HG02642 (cell line): ENCODE measurements at regions not wholly inside any gene's neighbourhood (a gene's known extent, or its start where the extent isn't known, plus 50 kb on each side); places are given as distances from the start of the nearest gene placed in this dataset.
A peak's percentile ranks its signal among the peaks of the same experiment; 100 is the strongest.

Experiments
- ATAC-seq: cut with Tn5 transposase; IDR thresholded peaks from one replicate; pipeline ENCODE4 v1.9.1; 2021; ENCODE audit warnings: mild to moderate bottlenecking; ENCODE audit not compliant: unreplicated experiment, poor library complexity

GRCh38 chr7:85619236-85619635 is 432.4 kb upstream of the SEMA3D start:
- ATAC-seq = no peak

- no peak for ATAC-seq
These were observed 427.8 kb upstream of the SEMA3D start for GRCh38 chr7:85614684-85615083.

GRCh38 chr7:85612514-85612913 is 425.7 kb upstream of the SEMA3D start:
- ATAC-seq = no peak

- ATAC-seq = no peak
These were observed 421.9 kb upstream of the SEMA3D start for GRCh38 chr7:85608804-85609203.

DNA sequence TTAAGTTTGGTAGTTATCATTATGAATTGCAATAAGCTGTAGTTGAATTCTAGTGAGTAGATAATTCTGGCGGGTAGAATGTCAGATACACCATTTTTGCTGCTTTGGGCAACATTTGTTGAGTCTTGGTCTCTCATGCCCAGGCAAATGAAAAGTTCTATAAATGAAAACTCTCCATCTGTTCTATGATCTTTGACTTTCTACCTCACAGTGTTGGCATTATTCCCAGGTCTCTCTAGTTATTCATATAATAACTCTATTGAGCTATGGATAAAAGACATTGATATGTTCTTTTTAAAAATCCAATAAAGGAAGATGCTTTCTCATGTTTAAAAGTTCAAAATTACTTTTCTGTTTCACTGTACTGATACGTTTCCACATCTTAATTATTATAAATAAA is 415.3 kb upstream of the SEMA3D start:
- ATAC-seq = no peak

GRCh38 chr7:85600395-85600794 is 413.5 kb upstream of the SEMA3D start:
- no peak for ATAC-seq

GRCh38 chr7:85596827-85597226 is 410.0 kb upstream of the SEMA3D start:
- ATAC-seq = no peak

DNA sequence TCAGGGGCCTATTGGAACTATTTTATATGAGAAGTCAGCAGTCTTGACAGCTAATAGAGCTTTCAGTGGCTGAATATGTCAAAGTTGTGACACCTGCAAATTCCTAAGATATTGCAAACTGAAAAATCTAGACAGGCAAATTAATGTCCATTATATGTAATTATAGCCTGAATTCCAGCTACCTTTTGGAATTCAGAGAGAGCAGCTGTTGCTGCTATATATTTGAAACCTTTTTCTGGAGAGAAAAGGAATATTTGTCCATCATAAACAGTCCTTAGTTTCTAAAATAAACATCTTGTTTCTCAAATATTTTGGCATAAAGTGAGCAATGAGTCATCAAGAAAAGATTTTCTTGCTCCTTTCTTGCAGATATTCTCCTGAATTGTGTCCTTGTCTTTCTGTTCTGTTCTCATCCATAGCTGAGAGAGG is 408.9 kb upstream of the SEMA3D start:
- no peak for ATAC-seq

DNA sequence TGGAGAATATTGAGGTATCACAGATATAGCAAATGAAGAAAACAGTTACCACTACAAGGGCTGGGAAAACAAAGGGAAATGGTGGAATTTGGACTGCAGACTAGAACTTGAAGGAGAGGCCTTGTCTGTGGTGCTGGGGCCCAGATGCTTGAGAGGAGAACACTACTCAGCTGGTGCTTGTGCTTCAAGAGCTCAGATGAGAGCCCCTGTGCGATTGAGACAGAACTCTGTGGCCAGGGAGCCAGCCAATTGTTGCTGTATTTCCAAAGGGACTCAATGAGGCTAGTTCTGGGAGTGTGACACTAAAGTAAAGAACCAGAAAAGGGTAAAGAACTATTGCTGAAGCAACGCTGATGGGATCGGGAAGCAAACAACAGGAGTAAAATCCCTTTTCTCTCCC is 406.5 kb upstream of the SEMA3D start:
- no peak for ATAC-seq

DNA sequence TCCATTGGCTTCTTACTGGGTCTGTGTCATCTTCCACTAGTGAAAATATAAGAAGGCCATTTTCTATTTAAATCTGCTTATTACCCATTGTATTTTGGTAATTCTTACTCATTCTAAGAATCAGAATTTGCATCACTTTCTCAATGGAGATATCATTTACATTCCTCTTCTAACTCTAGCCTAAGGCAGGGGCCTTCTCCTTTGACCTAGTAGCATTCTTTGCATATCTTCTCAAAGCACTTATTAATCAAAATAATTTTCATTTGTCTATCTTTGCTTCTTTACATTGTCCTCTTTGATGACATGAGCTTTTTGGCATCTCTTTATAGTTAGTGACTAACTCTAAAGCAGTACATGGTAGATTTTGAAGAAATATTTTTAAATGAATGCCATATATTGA is 400.9 kb upstream of the SEMA3D start:
- no peak for ATAC-seq

GRCh38 chr7:85586091-85586490 is 399.2 kb upstream of the SEMA3D start:
- no peak for ATAC-seq

GRCh38 chr7:85583131-85583953 is 396.5 kb upstream of the SEMA3D start:
- ATAC-seq = no peak

- no peak for ATAC-seq
These were observed 387.0 kb upstream of the SEMA3D start for GRCh38 chr7:85573844-85574243.

- no peak for ATAC-seq
These were observed 386.5 kb upstream of the SEMA3D start for GRCh38 chr7:85573346-85573745.

DNA sequence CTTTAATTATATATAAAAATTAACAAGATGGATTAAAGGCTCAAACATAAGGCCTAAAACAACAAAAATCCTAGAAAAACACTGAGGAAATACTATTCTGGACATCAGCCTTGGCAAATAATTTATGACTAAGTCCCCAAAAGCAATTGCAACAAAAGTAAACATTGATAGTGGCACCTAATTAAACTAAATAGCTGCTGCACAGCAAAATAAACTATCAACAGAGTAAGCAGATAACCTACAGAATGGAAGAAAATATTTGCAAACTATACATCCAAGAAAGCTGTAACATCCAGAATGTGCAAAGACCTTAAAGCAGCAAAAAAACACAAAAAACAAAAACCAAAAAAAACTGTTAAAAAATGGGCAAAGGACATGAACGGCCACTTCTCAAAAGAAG is 384.0 kb upstream of the SEMA3D start:
- no peak for ATAC-seq

DNA sequence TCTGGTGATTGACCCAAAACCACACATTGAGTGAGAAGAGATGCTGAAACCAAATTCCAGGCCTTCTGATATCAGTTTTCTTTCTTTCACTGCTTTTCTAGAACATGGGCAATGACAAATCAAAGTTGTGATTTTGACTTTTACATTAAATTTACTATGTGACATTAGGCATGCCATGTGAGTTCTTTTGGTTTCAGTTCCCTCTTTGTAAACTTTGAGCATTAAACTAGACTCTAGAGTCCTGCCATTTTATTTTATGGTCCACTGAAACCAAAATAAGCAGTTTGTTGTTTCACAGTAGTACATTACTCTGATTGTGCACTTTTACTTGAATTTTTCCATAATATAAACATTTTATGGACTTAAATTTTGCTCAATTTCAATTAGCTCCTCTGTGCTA is 381.1 kb upstream of the SEMA3D start:
- ATAC-seq = no peak

DNA sequence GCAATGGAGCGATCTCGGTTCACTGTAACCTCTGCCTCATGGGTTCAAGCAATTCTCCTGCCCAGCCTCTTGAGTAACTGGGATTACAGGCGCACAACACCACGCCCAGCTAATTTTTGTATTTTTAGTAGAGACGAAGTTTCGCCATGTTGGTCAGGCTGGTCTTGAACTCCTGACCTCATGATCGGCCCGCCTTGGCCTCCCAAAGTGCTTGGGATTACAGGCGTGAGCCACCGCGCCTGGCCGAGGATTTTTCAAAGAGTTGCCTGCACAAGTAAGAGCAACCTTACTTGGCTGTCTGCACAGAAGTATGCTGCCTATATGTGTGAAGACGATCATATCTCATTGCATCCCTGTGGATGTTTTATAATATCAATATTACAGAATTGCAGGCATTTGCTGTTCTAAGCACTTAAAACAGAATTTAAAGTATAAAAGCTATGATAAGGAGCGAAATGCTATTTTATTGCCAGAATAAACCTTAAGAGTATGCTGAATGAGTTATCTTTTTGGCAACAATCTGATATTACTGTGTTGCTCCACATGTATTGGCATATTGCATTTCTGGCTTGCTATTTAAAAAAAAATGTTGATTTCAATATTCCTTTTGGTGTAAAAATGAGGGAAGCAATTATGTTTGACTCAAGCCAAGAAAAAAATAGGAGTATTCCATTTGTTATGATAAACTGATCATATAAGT is 379.4 kb upstream of the SEMA3D start:
- ATAC-seq = no peak

DNA sequence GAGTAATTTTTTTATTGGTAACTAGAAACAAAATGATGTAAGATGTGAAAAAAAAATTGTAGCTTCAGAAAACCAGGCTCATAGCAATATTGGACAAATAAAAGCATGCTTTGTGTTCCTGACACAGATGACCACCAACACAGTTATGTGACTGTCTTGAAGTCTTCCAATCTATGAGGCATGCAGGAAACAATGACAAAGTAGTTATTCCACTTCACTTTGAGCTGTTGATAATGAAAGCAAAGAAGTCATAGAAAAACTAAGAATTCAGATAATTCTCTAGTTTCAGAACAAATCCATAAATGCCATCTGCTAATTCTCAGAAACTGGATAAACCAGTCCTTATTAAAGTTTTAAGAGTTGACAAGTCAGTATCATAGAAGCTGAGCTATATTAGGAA is 378.4 kb upstream of the SEMA3D start:
- ATAC-seq = no peak

- ATAC-seq = no peak
These were observed 378.0 kb upstream of the SEMA3D start for GRCh38 chr7:85564861-85565260.

DNA sequence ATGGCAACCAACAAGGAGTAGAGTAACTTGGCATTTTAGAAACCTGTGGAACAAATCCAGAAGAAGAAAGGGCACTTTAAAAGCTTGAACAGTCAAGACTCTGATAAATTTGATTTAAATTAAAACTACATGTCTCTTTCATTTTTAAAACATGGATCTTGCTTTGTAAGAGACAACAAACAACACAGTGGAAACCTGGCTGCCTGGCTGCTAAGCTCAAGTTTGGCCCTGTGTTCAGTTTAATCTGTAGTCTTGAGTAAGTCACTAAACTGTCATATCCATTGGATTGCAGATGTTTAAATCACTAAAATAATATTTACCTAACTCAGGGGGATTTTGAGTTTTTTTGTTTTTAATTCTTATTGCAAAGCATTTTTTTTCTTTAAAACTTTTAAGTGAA is 374.9 kb upstream of the SEMA3D start:
- no peak for ATAC-seq

DNA sequence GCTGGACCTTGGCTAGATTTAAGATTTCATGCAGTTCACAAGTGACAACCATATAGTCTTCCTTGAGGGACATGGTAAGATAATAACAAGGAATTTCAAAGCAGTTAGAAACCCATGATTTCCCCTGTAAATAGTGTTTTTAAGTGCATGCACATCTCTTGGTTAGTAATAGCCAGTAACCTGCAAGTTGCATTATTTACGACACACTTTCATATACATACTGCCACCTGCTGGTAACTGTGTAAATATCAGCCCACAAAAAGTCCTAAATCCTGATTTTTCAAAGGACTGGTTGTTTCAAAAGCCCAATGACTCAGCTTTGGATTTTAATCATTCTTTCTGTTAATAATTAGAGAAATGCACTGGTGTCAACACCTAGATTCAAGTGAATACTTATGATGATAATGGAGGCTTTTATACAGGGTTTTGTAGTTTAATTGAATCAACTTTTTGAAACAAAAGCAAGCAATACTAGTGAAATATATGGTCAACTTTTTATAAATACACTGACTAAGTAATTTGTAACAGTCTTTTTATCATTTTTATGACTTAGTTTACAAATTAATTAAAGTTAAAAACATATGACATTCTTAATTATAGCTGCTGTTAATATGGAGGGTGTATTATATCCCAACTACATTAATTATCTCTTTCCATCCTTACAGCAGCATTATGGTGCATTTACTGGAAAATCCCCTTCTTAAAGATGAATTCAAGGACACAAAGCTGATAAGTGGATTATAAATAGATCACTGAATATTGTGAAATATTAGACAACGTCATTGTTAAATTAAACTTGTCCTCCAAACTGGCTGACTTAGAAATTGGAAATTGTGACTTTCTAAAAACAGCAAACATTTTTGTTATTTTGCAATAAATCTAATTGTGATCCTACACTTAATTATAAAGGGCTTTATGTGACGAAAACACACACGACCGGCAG is 367.7 kb upstream of the SEMA3D start:
- peak; percentile 81 for ATAC-seq
